NCI-H2107 (cell line): ENCODE measurements at regions not wholly inside any gene's neighbourhood (a gene's known extent, or its start where the extent isn't known, plus 50 kb on each side); places are given as distances from the start of the nearest gene placed in this dataset.

Experiments
- DNase-seq: peaks from one replicate; lab custom pipeline; 2025; lab: John Stamatoyannopoulos, UW

DNA sequence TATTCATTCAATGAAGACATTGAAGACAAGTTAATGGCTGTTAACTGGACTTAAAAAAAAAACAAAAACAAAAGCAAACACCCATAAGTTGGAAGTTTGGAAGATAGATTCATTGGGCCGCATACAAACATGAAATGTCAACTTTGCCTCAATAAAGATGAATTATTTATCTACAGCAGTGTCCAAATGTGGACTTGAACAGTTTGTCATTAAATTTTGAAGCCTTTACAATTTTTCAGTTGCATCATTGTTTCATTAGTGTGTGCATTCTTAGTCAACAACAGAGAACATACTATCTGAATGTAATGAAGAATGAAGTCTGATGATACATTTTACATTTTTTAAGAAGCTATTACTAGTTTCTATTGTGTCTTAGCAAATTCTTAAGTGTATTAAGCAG, 152.1 kb downstream of the SLIT2 start:
- no peak for DNase-seq

DNA sequence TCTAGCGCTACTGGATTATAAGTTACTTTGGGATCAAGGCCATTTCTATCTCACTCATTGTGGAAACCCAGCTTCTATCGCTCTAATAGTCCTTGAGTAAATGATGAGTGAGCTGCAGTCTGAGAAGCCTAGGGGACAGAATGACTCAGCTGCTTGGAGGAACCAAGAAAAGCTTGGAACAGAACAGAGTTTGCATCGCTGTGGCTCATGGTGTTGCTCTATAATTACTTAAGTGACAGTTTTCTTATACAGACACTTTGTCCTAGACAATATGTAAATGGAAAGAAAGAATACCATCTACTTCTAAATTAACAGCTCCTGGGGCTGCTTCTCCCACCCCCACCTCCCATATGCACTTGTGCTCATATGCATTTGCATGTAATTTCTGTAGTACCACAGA, 156.9 kb downstream of the SLIT2 start:
- no peak for DNase-seq

DNA sequence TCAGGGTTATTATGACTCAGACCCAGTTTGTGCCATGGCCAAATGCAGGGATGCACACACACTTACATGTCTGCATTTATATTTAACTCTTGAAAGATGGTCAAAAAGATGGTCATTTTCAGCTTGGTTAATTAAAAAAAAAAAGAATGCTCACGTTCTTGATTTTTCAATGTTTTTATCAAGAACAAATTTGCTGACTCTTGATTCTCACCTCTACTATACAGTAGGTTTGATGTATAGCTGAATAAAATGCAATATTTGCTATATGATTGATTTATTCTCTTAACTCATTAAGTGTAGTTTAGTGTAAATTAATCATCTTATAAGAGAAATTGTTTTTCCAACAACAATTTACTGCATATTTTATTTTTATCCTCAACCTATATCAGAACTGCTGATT, 160.4 kb downstream of the SLIT2 start:
- no peak for DNase-seq

DNA sequence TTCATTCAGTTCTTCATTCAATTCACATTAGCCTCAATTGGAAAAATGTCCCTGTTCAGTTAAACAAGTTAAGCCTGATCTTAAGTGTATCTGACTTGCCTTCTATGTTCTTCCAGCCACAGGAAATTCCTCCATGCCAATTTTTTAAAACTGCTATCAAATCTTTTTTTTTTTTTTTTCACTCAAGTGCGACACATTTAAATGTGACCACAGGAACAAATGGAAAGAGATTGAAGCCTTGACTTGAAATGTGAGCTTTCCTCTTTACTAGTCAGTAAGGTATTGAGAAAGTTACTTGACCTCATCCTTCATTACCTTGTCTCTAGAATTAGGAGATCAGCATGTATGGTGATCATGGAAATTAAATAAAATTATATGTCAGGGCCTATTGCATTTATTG, 165.1 kb downstream of the SLIT2 start:
- DNase-seq: no peak

DNA sequence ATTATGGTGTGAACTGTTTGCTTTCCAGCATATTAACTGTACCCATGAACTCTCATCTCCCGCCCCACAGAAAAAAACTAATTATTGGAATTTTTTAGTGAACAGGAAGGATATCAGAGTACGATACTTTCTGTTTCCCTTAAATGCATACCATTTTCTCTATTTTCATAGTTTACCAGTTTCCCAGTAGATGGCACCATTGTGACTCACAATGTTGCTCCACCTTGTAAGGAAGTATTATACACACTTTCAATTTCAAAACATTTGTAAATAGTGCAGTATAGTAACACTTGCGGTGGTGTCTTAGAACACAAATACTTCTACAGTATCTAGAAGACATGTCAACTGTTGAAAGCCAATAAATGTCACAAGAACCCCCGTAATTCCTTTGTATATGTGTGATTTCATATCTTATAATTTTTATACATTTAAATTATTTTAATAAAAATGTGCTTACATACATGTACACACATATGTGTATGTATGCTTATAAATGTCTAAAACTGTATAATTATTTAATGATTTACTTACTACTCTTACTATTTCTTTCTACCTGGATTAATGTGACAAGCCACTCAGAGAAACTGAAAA, 167.3 kb downstream of the SLIT2 start:
- DNase-seq: peak; percentile 0

DNA sequence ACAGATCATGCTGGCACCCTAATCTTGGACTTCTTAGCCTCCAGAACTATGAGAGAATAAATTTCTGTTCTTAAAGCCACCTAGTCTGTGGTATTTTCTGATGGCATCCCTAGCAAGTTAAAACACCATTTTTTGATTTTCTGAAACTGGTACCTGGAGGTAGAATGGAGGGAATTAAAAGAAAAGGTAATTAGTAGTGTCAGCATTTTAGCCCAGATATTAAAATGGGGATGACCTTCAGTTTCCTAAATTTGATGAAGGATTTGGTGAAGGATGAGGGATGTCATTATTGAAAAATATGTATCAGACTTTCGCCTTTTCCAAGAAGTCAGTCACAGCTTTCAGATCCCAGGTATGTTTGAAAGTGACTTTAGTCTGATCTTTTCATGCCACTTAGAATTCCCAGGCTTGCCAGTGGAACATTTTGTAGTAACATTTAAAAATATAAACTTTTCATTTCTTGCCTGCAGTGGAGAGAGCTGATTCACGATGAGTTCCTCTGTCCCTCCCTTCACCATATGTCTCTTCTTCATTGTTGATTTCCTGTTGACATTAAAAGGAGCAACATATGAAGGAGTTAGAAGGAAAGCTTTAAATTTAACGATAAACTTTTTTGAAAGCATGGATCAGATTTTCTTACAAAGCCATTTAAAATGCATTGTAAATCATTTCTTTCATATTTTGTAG, 169.4 kb downstream of the SLIT2 start:
- no peak for DNase-seq

DNA sequence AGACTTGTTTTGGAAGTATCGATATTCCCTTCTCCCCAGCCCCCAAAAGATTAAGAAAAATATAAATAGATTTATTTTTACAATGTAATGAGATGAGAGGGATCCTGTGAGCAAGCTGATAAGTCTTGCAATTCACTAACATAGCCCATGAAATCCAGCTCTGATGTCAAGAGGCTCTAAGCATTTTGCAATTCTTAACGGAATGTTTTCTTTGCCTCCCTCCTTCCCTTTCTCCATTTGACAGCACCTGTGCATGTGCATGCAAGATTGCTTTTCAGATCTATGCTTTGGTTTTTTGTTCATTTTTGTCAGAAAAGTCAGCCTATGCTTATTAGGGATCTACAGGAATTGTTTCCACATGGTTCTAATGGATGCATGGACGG, 169.9 kb downstream of the SLIT2 start:
- no peak for DNase-seq

DNA sequence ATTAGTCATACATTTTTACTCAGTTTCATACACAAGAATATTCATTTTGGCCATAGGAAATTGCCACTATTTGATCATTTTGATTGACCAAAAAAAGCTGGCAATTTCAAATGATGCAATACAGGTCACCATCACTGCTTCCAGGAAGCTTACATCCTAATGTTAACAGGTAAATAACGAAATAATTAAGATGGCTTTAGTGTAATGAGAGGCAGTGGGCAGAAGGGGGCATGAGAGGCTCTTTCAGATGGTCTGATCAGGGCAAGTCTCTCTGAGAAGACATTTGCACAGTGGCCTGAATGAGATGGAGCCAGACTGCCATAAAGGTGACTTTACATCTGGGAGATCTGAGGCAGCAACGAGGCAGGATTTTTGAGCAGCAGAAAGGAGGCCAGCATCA, 170.7 kb downstream of the SLIT2 start:
- DNase-seq: peak; percentile 22

DNA sequence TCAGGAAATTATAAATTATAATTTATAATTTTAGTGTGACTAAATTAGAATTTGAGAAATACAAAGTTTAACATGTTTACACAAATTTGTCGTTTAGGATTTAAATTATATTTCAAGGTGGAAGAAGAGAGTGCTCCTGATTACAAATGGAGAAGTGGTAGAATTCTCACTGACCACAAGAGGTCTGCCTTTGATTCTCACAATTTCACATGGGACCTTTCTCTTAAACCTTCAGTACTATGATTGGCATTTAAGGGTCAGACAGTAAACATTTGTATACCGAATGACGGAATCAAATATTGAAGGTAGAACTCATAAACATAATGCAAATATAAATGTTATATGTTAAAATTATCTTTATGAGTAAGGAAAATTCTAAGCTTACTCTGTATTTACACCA, 171.7 kb downstream of the SLIT2 start:
- DNase-seq: no peak

DNA sequence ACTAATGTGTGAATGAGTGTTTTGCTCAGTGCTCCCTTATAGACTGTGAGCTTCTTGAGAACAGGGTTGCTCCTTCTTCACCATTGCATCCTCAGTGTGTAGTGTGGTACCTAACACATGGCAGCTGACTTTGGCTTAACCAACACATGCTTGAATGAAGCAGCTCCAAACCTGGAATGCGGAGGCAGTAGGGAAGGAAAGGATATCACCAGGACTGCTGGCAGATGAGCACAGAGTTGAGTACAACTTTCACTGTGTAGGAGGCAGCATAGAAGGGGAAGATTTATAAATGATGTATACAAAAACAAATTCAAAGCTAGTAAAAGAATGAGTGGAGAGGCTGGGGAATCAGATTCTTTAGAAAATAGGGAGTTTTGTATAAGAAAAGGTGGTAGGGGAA, 174.3 kb downstream of the SLIT2 start:
- DNase-seq: no peak

DNA sequence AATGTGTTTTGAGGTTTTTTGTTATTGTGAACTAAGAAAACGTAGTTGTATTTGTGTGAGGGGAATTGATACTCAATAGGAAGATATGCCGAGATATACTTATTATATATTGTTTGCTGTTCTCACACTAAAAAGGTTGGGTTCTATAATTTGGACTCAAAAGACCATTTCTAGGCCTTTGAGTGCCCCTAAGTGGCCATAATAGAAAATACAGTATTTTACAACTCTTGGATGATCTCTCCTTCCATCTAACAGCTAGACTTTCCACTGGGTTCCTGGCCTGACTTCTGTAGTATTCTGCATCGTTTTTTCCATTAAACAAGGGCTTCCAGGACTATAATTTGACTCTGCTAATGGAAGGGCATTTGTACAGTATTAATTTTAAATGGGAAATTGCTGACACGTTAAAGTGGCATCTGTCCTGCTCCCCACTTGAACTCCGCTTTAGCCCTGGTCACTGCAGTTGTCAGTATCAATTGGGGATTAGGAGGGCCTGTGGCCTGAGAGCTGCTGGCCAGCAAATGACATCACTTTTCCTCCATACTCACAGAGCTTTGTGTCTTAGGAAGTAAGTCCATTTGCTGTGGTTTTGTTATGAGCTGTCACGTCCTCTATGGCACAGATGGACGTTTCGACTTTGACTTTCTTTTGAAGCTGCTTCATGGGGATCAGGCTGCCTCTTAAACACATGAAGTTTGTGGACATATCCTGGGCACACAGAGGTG, 176.9 kb downstream of the SLIT2 start:
- DNase-seq: no peak

DNA sequence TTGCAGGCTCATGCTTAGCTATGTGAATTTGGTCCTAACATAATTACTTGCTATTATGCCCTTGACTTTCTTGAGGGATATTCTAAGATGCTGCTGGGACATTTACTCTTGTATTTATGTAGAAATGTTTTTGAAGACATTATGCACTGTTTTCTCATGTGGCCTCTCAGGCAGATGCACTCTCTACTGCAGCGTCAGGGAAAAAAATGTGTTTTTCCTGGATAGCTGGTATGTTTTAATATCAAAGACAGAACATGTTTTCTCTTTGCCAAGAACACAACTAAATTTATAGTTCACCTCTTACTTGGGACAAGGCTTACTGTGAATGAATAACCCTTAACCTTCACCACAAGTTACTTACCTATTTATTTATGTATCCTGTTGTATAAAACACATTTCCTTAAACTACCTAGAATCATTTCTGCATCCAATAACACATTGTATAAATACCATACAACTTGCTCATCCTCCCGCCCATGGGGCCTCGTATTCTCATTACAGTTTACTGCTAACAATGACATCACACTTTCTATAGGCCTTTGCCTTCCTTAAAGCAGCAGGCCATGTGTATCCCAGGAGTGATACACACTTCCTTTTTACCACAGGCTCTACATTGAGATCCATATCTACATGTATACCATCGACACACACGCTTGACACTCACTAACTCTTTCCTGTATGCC, 178.7 kb downstream of the SLIT2 start:
- no peak for DNase-seq

DNA sequence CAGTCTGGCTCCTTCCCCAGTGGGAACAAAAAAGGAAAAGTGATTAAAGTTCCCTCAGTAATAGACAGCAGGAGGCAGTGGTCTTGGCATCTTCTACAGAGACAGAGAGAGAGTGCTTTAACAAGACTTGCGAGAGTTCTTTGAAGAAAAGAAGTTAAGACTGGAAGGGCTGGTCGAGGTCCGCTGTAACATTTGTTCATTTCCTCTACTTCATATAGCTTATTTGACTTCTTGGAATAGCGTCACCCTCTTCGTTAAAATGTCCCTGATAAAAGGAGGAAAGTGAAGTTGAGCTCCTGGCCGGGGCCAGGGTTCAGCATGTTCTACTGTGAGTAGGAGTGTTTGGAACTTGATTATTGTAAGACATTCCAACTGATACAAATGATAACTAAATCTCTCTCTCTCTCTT, 179.8 kb downstream of the SLIT2 start:
- no peak for DNase-seq

DNA sequence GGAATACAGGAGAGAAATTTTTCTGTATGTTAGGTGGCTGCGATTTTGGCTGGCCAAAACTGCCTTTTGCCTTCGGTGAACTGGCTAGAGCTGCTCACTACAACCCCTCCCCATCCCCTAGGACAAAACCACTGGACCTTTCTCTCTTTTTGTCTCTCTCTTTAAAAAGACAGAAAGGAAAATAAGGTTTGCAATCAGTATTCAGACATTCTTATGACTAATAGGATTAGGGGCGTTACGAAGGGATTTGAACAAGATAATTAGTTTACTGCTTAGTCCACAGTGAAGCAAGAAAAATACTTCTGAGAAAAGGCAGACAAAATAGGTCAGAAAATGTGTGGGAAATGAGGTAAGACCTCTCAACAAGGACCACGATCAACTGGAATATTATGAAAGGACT, 180.4 kb downstream of the SLIT2 start:
- DNase-seq: no peak

DNA sequence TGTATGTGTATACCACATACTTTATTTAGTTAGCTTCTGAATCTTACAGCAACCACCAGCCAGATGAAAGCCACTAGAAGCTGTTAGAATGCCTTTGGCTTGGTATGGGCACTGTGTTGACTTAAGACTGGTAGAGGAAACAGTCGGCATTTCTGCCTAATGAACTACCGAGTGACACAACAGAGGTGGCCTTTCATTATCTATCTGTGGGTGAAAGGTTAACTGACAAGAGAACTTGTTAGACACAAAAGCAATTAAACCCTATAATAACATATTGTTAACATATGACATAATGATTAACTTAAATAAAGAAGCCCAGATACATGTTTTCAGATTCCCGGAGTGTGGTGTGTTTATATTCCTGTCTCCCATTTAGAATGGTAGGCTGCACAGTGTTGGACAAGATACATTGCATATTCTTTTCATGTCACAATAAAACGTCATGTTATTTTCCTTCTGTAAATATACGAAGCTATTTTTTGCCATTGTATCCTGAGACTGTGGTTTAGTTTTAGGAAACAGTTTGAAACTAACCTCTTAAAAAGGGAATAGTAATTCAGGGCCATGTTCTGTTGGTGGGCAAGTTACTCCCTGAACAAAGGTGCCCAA, 181.5 kb downstream of the SLIT2 start:
- DNase-seq: no peak

DNA sequence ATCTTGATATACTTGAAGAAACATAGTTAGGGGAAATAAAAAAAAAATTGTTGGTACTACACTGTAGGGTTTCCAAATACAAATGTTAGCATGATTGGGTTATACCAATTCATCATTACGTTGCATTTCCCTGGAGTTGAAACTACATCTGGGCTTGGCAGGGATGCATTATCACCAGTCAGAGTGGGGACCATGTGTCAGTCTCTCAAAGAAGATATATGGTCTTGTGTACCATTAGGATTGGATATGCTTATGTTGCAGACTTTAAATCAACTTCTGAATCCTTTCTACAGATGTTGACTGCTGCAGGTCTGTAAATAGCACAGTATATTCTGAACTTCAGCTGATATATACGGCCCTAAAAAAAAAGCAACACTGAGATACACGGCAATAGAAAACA, 188.5 kb downstream of the SLIT2 start:
- DNase-seq: no peak

DNA sequence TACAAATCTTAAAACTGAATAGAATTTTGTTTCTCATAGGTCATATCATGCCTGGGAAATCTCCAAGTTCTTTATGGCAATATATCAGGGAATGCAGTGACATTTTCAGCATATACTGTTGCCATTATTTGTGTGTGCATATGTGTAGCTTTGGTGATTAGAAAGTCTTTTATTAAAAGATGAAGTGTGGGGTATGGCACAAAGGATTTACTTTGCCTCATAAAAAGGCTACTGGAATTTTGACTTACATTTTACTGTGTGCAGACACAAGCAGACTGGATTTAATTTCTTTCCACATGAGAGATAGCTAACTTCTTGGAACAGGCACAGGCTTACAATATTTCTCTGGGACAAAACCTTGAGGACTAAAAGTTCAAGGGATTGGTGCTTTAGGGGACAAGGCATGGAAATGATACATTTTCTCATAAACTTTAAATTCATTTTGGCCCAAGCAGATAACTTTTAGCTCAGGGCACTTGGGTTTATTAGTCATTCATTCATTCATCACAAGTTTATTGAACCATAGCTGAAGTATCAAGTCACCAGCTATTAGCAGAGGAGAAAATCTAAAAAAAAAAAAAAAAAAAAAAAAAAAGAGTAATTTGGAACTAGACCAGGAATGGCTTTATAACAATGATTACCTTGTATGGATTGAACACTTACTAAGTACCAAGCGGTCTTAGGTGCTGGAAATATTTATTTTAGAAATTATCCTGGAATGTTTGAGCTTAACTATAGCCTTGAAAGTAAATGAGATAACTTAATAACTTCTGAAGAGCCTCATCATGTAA, 191.5 kb downstream of the SLIT2 start:
- DNase-seq: no peak

DNA sequence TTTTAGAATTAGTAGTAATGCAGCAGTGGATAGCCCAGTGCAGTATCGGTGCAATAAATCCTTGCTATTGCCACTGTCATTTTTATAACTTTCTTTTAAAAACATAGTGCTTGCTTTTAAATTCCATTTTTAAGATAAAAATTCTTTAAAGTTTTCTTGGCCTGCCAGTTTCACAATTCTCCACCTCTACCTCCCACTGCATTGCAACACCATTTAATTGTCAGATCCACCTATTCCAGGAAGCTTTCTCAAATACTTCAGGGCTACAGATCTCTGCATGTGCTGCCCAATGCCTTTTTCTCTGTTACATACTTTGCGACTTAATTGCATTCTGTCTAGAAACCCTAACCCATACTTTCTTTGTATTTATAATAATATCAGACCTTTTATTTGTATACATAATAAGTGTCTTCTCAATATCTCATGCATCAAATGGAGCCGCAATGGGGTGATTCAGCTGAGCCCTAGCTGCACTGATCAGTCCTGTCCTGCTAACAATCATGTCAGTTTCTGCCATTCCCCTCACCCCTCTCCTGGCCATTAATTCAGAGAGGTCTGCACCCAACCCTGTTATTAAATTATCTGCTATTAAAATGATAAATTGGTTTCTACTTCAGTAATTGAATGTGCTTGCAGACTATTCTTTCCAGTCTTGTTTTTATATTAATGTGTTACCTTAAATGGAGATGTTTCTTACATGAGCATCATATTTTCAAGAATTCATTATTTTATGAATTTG, 193.1 kb downstream of the SLIT2 start:
- no peak for DNase-seq

DNA sequence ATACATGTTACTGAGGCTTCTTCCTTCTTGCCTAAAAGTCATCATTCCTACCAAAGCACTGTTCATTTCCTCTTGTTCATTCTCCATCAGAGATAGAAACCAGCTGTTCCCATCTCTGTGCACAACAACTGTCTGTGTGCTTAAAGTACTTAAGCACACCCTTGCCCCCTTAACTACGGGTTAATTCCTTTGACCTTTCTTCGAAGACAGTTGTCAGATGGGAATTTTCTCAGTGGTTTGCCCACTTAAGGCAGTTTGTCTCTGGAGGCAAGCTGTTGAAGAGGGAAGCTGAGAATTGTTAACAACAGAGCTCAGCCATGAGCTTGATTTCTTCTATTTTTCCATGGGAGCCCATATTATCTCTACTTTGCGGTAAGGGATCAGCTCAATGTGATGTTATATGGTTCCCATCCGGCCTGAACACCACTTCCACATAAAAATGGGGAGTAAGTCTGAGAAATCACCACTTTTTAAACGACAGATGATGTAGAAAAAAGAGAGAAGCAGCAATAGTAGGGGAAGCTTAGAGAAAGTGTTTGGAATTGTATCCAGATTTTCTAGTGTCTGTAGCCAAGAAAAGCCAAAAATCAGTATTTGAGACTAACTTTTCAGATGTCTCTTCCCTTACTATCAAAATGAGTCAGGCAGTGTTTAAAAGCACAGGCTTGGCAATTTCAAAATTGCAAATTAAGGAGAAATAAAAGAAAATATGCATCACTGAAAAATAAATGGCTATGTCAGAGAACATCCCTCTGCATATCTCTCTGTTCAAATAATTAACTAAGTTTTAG, 194.4 kb downstream of the SLIT2 start:
- no peak for DNase-seq

DNA sequence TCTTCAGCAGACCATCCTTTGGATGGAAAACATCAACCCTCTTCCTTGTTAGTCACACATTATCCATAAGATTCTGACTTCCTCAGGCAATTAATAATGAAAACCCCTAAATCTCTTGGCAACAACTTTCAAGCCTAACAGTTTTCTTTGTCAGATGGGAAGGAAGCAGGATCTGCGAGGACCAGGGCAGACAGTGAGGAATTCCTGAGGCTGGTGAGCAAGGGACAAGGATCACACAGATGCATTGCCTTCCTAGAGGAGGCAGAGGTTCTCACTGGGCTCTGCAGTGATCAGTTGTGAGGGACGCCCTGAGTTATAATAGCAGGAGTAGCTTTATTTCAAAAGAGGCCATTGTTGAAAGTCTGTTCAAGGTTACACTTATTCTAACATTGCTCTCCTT, 195.4 kb downstream of the SLIT2 start:
- DNase-seq: no peak
